GM12865 (cell line): ENCODE measurements at regions not wholly inside any gene's neighbourhood (a gene's known extent, or its start where the extent isn't known, plus 50 kb on each side); places are given as distances from the start of the nearest gene placed in this dataset.

Experiments used
- DNase-seq: peaks from one replicate; pipeline ENCODE4 v3.0.0; 2010; ENCODE audit warnings: low read depth
- H3K4me3 ChIP-seq: 2 replicates; pipeline ENCODE4 v1.5.1; 2011; ENCODE audit warnings: mild to moderate bottlenecking, low read depth, low read length, control low read depth
- TF ChIP-seq, protein P1 (sequence below): IDR thresholded peaks from 2 replicates; pipeline ENCODE4 v1.5.1; 2011; ENCODE audit warnings: low read length, control low read depth, low read depth, inconsistent platforms; ENCODE audit not compliant: insufficient read depth; ENCODE audit errors: missing control alignments

DNA sequence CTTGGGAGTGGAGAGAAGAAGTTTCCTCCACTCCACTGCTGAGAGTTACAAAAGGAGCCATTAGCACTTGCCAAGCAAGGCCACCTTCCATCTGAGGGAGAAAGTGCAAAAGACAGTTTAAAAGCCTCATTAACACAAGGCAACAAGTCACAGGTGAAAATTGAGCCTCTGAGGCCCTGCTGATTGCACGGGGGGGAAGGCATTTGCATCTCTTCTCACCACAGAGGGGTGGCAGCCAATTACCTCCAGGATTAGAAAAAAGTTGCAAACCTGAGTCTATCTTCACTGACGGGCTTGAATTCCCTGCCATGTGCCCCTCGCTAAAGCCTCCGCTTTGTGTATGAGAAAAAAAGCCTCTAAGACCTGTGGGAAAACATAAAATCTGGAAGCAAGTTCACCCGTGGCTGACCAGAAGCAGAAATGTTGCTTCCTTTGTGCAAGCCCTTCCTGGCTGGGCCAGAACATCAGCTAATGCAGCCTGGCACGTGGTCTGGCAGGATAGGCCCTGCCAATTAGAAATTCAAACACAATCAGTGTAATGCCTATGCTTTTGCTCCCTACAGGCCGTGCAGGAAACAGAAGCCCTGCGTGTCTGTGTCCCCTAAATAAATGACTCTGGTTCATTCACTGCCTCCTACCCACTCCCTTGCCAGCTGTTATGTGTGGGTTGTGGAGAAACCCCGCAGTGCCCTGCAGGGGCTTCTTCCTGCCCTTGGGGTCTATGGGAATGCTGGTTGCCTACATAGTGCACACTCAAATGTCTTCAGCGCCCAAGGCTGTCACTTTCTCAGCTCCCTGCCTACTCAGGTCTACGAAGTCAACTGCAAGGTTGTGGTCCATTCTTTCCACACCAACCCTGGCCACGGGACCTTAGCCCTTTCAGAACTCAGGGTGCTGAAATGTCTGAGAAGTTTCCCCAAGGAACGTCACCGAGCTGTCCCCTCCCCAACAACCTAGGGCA, 150.2 kb downstream of the UQCRFS1 start:
- TF ChIP-seq, protein P1, sequence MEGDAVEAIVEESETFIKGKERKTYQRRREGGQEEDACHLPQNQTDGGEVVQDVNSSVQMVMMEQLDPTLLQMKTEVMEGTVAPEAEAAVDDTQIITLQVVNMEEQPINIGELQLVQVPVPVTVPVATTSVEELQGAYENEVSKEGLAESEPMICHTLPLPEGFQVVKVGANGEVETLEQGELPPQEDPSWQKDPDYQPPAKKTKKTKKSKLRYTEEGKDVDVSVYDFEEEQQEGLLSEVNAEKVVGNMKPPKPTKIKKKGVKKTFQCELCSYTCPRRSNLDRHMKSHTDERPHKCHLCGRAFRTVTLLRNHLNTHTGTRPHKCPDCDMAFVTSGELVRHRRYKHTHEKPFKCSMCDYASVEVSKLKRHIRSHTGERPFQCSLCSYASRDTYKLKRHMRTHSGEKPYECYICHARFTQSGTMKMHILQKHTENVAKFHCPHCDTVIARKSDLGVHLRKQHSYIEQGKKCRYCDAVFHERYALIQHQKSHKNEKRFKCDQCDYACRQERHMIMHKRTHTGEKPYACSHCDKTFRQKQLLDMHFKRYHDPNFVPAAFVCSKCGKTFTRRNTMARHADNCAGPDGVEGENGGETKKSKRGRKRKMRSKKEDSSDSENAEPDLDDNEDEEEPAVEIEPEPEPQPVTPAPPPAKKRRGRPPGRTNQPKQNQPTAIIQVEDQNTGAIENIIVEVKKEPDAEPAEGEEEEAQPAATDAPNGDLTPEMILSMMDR = no peak
- no peak overlapping the region for H3K4me3 ChIP-seq
- no peak for DNase-seq

DNA sequence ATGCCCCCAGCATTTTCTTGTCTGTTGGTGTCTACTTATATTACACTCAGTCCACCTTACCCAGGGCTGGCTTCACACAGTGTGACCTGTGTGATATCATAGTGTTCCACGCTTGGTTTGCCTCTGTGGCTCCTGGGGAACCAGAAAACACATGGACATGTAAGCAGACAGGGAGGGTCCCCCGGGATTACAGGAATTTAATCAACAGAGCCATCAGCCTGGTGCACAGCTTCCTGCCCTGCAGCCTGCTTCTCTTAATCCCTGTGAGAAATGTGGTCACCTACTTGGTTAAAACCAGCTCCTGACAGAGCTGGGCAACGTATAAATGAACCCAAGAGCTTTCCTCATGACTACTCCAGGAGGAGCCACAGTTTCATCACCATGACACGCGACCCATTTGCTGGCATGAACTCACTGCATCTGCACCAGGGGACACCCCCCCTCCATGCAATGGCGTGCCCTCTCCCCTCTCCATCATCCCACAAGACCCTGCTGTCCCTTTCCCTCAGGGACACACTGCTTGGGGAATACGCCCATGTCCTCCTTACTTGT, 152.1 kb downstream of the UQCRFS1 start:
- TF ChIP-seq, protein P1 = no peak
- no peak overlapping the region for H3K4me3 ChIP-seq
- no peak for DNase-seq

DNA sequence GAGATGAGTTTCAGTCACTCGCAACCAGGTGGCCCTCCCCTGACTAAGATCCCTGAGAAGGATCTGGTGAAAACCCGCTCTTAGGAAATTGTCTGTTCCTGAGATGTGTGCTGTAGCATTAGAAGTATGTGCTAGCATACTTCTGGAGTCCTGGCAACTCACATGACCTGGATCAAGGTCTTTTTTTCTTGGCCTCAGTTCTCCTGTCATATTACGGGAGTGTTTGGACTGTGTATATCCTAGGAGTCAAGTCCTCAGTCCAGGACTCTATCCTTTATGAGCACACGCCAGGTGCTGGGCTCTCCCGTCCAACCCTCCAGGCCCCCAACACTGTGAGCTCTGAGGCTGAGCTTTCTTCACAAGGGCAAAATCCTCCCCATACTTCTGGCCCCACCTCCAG, 156.4 kb downstream of the UQCRFS1 start:
- DNase-seq = no peak
- no peak overlapping the region for H3K4me3 ChIP-seq
- TF ChIP-seq, protein P1 = no peak

DNA sequence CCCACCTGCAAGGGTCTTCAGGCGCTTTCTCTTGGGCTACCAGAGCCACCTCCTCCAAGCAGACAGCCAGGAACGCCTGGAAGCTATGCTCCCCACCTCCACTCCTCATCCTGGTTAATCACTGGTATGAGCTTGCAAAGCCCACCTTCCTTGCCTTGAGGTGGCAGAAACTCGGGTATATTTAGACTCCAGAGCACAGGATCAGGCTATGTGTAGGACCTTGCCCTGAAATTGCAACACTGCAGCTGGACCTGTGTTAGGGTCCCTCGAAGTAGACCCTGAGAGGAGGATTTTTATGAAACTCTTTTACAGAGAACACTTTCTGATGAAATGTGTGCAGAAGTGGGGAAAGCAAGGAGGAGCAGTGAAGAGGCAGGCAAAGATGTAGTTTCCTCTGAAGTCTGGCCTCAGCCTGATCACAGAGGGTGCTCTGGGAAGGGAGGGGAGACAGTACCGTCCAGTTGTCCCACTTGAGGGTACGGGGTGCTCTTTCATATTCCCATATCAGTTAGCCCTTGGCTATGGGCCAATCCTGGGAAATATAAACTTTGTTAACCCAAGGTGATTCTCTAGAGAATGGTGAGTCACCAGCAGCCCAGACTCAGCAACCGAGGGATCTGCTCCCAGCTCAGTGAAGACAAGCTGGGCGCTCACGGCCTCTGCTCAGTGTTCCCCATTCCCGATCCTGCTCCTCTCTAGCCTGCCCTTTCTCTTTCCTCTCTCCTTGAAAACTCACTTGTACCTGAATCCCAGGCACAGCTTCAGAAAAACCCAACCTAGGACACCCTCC, 157.9 kb downstream of the UQCRFS1 start:
- no peak overlapping the region for H3K4me3 ChIP-seq
- TF ChIP-seq, protein P1 = no peak
- DNase-seq = no peak

DNA sequence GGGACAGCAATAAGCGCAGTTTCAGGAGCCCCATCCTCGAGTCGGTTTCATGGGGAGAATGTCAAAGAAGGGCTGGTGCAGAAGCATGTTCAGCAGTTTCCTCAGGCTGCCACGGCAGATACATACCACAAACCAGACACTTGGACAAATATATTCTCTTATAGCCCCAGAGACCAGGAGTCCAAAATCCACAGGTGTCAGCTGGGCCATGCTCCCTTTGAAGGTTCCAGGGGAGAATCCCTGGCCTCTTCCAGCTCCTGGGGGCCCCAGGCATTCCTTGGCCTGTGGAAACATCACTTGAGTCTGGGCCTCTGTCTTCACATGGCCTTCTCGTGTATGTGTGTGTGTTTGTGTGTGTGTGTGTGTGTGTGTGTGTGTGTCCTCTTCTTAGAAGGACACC, 164.1 kb downstream of the UQCRFS1 start:
- TF ChIP-seq, protein P1 = no peak
- no peak overlapping the region for H3K4me3 ChIP-seq
- no peak for DNase-seq

DNA sequence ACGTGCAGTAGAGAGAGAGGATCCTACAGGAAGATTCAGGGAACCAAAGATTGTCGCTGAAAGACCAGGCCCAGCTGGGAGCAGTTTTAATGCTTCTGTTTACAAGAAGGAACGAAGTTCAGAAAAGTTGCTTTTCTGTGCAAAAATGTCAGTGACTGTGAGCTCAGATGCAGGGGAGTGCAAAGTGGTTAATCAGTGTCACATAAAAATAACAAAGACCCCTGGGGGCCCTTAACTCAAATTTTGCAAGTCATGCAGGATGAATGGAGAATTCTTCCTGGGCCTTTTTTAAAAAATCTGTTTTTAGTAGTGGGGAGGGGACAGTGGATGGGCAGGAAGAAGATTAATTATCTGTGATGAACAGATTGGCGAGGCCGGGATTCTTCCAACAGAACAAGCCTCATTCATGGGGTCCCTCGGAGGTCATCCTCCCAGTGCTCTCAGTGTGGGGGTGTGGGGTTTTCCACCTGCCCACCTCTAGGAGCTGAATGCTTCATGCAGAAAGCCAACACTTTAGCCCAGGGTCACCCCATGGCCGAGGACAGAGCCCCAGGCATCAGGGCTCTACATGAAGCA, 167.2 kb downstream of the UQCRFS1 start:
- TF ChIP-seq, protein P1 = no peak

More for the DNA sequence above, 167.2 kb downstream of the UQCRFS1 start:
- no peak for DNase-seq
- no peak overlapping the region for H3K4me3 ChIP-seq
